GM18508 (cell line): ENCODE measurements at regions not wholly inside any gene's neighbourhood (a gene's known extent, or its start where the extent isn't known, plus 50 kb on each side); places are given as distances from the start of the nearest gene placed in this dataset.

ENCODE experiments used
- ATAC-seq: cut with Tn5 transposase; IDR thresholded peaks from one replicate; pipeline ENCODE4 v1.9.1; 2021; ENCODE audit warnings: moderate number of reproducible peaks; ENCODE audit not compliant: insufficient read depth, unreplicated experiment

- ATAC-seq = no peak
Observed at GRCh38 chr16:74045513-74045912, 251.1 kb upstream of the PSMD7 start.

- ATAC-seq = no peak
Observed at GRCh38 chr16:74035816-74036215, 260.8 kb upstream of the PSMD7 start.

- no peak for ATAC-seq
Observed at GRCh38 chr16:74034862-74035261, 261.8 kb upstream of the PSMD7 start.

GRCh38 chr16:74034200-74034599 lies 262.4 kb upstream of the PSMD7 start:
- no peak for ATAC-seq

- ATAC-seq = no peak
Observed at GRCh38 chr16:74033441-74033995, 263.1 kb upstream of the PSMD7 start.

GRCh38 chr16:74031551-74031950 lies 265.1 kb upstream of the PSMD7 start:
- no peak for ATAC-seq

GRCh38 chr16:74030000-74030706 lies 266.5 kb upstream of the PSMD7 start:
- no peak for ATAC-seq

- no peak for ATAC-seq
Observed at GRCh38 chr16:74029115-74029792, 267.4 kb upstream of the PSMD7 start.

- no peak for ATAC-seq
Observed at GRCh38 chr16:74026373-74027281, 270.0 kb upstream of the PSMD7 start.

- no peak for ATAC-seq
Observed at GRCh38 chr16:74024953-74025352, 271.7 kb upstream of the PSMD7 start.

GRCh38 chr16:74020095-74020670 lies 276.4 kb upstream of the PSMD7 start:
- no peak for ATAC-seq

GRCh38 chr16:74019612-74020011 lies 277.0 kb upstream of the PSMD7 start:
- ATAC-seq = no peak

- ATAC-seq = no peak
Observed at GRCh38 chr16:74015953-74016352, 280.7 kb upstream of the PSMD7 start.

GRCh38 chr16:73998707-73999106 lies 297.9 kb upstream of the PSMD7 start:
- ATAC-seq = no peak

GRCh38 chr16:73997971-73998370 lies 298.6 kb upstream of the PSMD7 start:
- no peak for ATAC-seq

GRCh38 chr16:73997340-73997711 lies 299.3 kb upstream of the PSMD7 start:
- ATAC-seq = no peak

- no peak for ATAC-seq
Observed at GRCh38 chr16:73996624-73997339, 299.8 kb upstream of the PSMD7 start.

- no peak for ATAC-seq
Observed at GRCh38 chr16:73993878-73994277, 302.7 kb upstream of the PSMD7 start.

GRCh38 chr16:73978407-73978784 lies 318.2 kb upstream of the PSMD7 start:
- ATAC-seq = no peak

GRCh38 chr16:73976644-73977043 lies 320.0 kb upstream of the PSMD7 start:
- ATAC-seq = no peak
